Neural progenitor cell (in vitro differentiated cells): ENCODE measurements at regions not wholly inside any gene's neighbourhood (a gene's known extent, or its start where the extent isn't known, plus 50 kb on each side); places are given as distances from the start of the nearest gene placed in this dataset.
"Not testable (repeated sequence)": the region's sequence is repeated elsewhere in the genome, so short reads cannot be mapped to it uniquely, and the experiment has no call there.

Experiments used
- DNase-seq: peaks from one replicate; pipeline ENCODE4 v3.0.0-alpha.2; 2016; ENCODE audit warnings: low spot score
- H2AFZ ChIP-seq: fragments of 200-600 bp; sonication (generic); replicated peaks from 2 replicates; pipeline ENCODE4 v1.6.1; 2016; ENCODE audit warnings: antibody characterized with exemption
- H3F3A ChIP-seq: fragments of 200-600 bp; sonication (generic); 2 replicates; pipeline ENCODE4 v1.6.1; 2016; ENCODE audit warnings: antibody characterized with exemption, low read depth
- H3K27ac ChIP-seq: fragments of 200-600 bp; sonication (generic); 2 replicates; pipeline ENCODE4 v1.5.1; 2016; ENCODE audit warnings: mild to moderate bottlenecking
- H3K27me3 ChIP-seq: fragments of 200-600 bp; sonication (generic); 2 replicates; pipeline ENCODE4 v1.6.1; 2016; ENCODE audit warnings: mild to moderate bottlenecking, moderate library complexity
- H3K36me3 ChIP-seq: fragments of 200-600 bp; sonication (generic); 2 replicates; pipeline ENCODE4 v1.5.1; 2016
- H3K4me1 ChIP-seq: fragments of 200-600 bp; sonication (generic); 2 replicates; pipeline ENCODE4 v1.6.1; 2016; ENCODE audit warnings: mixed run types
- H3K4me2 ChIP-seq: fragments of 200-600 bp; sonication (generic); 2 replicates; pipeline ENCODE4 v1.6.1; 2016
- H3K4me3 ChIP-seq: fragments of 200-600 bp; sonication (generic); 2 replicates; pipeline ENCODE4 v1.5.1; 2016
- H3K79me2 ChIP-seq: fragments of 200-600 bp; sonication (generic); 2 replicates; pipeline ENCODE4 v1.6.1; 2016; ENCODE audit warnings: low read depth
- H3K9ac ChIP-seq: fragments of 200-600 bp; sonication (generic); 2 replicates; pipeline ENCODE4 v1.6.1; 2016
- H3K9me3 ChIP-seq: fragments of 200-600 bp; sonication (generic); 2 replicates; pipeline ENCODE4 v1.5.1; 2016; ENCODE audit warnings: low read depth
- H4K20me1 ChIP-seq: fragments of 200-600 bp; sonication (generic); 2 replicates; pipeline ENCODE4 v1.6.1; 2016; ENCODE audit warnings: low read depth
- H3K27ac Mint-ChIP-seq: 3 replicates; pipeline ENCODE4 v1.8.0; 2021; ENCODE audit warnings: mixed read lengths
- H3K27me3 Mint-ChIP-seq: 2 replicates; pipeline ENCODE4 v1.8.0; 2022; ENCODE audit warnings: low read depth, mild to moderate bottlenecking, inconsistent platforms, moderate library complexity, mixed read lengths; ENCODE audit not compliant: insufficient read depth
- H3K36me3 Mint-ChIP-seq: 3 replicates; pipeline ENCODE4 v1.8.0; 2021; ENCODE audit warnings: mixed read lengths
- H3K4me1 Mint-ChIP-seq: 3 replicates; pipeline ENCODE4 v1.8.0; 2021; ENCODE audit warnings: mixed read lengths
- H3K4me3 Mint-ChIP-seq: 3 replicates; pipeline ENCODE4 v1.8.0; 2021; ENCODE audit warnings: mild to moderate bottlenecking, moderate library complexity, mixed read lengths
- H3K9me3 Mint-ChIP-seq: 3 replicates; pipeline ENCODE4 v1.8.0; 2020; ENCODE audit warnings: mixed read lengths

DNA sequence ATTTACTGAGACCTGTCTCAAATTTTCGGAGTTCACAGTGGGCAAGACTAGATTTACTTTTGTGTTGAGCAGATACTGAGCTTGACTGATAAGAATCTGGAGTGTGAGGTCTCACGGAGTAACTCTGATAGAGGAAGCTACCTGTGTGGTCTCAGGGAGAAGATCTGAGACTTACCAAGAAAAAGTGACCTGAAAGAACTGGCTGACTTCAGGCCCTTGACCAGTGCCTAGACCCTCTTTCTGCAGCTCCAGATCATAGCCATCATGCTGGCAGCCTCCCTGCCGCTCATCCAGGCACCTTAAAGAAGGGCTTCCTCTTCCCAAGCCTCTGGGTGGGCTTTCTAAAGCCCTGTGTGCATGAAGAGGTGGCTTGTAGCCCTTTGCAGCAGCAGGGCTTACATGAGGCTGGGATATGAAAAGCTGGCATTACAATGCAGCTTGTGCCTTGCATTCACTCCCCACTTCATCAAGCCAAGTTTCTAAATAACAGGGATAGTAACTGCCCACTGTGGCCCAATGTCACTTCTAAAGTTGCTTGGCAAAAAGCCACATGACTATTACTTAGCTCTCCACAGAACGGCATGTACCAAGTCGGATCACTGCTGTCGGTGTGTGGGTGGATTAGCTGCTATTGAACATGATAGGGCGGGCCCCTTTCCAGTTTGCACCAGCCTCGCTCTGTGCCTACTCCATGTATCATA is 115.3 kb upstream of the NBPF26 start:
- H3K4me1 Mint-ChIP-seq, H3K27me3 Mint-ChIP-seq, H4K20me1 ChIP-seq, H2AFZ ChIP-seq, H3K27me3 ChIP-seq, H3K9me3 ChIP-seq, H3K4me1 ChIP-seq, H3K4me3 ChIP-seq, H3K36me3 Mint-ChIP-seq, H3K79me2 ChIP-seq, H3K36me3 ChIP-seq, H3K27ac Mint-ChIP-seq, H3K4me2 ChIP-seq, H3K27ac ChIP-seq, H3F3A ChIP-seq, H3K9me3 Mint-ChIP-seq, DNase-seq, H3K4me3 Mint-ChIP-seq, H3K9ac ChIP-seq: not testable (repeated sequence)

DNA sequence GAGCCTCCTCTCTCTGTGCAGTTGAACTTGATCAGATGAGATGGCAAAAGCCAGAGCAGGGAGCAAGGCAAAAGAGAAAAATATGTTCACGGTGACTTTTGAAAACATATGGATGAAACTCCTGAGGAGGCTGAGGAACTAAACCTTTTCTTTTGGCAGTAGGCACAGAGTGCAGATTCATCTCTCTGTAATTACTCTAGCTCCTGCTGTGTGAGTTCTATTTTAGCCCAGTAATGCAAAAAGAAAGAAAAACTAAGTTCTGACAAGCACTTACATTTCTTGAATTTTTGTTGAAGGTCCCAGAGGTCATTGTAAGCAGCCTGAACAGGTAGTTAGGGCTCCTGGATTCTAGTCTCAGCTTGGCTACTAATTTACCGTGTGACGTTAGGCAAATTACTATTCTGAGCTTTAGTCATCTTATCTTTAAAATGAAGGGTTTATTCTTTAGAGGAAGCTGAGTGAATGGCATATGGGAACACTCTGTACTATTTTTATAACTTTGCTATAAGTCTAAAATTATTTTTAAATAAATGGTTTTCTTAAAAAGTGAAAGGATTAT is 114.7 kb upstream of the NBPF26 start:
- H3K9ac ChIP-seq, H3K27ac Mint-ChIP-seq, H3K9me3 Mint-ChIP-seq, H3K79me2 ChIP-seq, H3K27me3 ChIP-seq, H3K27me3 Mint-ChIP-seq, H3K27ac ChIP-seq, H3K4me2 ChIP-seq, H3K36me3 ChIP-seq, H3K4me1 Mint-ChIP-seq, H3F3A ChIP-seq, H3K4me1 ChIP-seq, H3K4me3 Mint-ChIP-seq, H4K20me1 ChIP-seq, H3K4me3 ChIP-seq, H3K9me3 ChIP-seq, H2AFZ ChIP-seq, DNase-seq, H3K36me3 Mint-ChIP-seq: not testable (repeated sequence)

GRCh38 chr1:120609834-120610233 is 113.9 kb upstream of the NBPF26 start:
- not testable (repeated sequence) for H3K79me2 ChIP-seq, DNase-seq, H3K4me1 ChIP-seq, H3K9me3 Mint-ChIP-seq, H3K4me3 Mint-ChIP-seq, H3K4me1 Mint-ChIP-seq, H3K27ac Mint-ChIP-seq, H2AFZ ChIP-seq, H3K27me3 ChIP-seq, H3K4me2 ChIP-seq, H3K27ac ChIP-seq, H3K9ac ChIP-seq, H3K36me3 ChIP-seq, H3K9me3 ChIP-seq, H4K20me1 ChIP-seq, H3K4me3 ChIP-seq, H3K27me3 Mint-ChIP-seq, H3F3A ChIP-seq, H3K36me3 Mint-ChIP-seq

DNA sequence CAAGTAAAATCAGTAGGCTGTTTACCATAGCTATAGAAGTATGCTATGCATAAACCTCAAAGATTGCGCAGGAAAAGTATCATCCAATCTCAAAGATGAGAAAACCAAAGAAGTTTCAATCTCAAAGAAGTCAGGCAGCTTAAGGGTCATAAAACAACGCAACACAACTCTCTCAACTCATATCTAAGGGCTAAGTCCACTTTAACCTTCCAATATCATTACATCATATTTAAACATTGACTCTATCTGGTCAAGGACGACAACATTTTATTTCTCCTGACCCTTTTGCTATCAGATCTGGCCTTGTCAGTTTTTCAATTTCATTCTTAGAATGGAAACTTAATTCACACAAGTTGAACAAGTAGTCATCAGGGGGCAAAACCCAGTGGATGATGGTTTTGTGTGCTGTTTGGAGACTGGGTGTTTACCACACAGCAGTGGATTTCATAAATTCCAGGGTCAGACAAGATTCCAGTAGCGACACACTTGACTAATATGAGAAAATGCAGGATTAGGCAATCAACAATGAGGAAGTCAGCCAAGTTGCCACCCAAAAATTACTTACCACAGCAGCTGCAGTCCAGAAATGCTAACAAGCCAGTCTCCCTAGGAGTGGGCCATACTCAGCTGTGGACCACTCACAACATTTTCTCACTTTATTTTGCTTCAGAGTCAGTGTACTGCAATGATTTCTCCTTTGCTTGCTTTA is 108.7 kb upstream of the NBPF26 start:
- DNase-seq, H4K20me1 ChIP-seq, H3K9ac ChIP-seq, H3K4me1 Mint-ChIP-seq, H3K4me2 ChIP-seq, H3K4me1 ChIP-seq, H3K27me3 Mint-ChIP-seq, H3K27me3 ChIP-seq, H3K79me2 ChIP-seq, H3K9me3 ChIP-seq, H3K36me3 ChIP-seq, H3K4me3 ChIP-seq, H3K27ac Mint-ChIP-seq, H3K4me3 Mint-ChIP-seq, H3K36me3 Mint-ChIP-seq, H3F3A ChIP-seq, H3K9me3 Mint-ChIP-seq, H3K27ac ChIP-seq, H2AFZ ChIP-seq: not testable (repeated sequence)

DNA sequence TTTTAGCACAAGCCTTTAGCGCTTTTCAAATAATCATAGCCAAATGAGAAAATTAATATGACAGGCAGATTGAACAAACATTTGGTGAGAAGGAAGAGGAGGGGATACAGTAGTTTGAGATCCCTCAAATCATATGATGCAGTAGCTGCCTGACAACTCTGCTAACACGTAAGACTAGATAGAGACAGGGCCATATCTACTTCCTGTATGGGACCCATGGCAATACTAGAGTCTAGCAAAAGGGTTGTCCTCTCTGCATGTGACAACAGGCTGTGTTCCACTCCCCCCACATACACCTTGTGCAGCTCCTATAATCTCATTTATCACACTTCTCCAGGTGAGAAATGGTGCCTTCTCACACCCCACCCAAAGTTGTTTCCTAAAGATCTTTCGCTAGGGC is 106.3 kb upstream of the NBPF26 start:
- H3K36me3 Mint-ChIP-seq, H3K4me1 Mint-ChIP-seq, H3K4me3 ChIP-seq, H3K79me2 ChIP-seq, H3K4me1 ChIP-seq, H3K27me3 Mint-ChIP-seq, H3K4me2 ChIP-seq, H3K4me3 Mint-ChIP-seq, DNase-seq, H3K9me3 Mint-ChIP-seq, H3F3A ChIP-seq, H3K27ac ChIP-seq, H3K27ac Mint-ChIP-seq, H3K27me3 ChIP-seq, H4K20me1 ChIP-seq, H3K9ac ChIP-seq, H3K36me3 ChIP-seq, H2AFZ ChIP-seq, H3K9me3 ChIP-seq: not testable (repeated sequence)

DNA sequence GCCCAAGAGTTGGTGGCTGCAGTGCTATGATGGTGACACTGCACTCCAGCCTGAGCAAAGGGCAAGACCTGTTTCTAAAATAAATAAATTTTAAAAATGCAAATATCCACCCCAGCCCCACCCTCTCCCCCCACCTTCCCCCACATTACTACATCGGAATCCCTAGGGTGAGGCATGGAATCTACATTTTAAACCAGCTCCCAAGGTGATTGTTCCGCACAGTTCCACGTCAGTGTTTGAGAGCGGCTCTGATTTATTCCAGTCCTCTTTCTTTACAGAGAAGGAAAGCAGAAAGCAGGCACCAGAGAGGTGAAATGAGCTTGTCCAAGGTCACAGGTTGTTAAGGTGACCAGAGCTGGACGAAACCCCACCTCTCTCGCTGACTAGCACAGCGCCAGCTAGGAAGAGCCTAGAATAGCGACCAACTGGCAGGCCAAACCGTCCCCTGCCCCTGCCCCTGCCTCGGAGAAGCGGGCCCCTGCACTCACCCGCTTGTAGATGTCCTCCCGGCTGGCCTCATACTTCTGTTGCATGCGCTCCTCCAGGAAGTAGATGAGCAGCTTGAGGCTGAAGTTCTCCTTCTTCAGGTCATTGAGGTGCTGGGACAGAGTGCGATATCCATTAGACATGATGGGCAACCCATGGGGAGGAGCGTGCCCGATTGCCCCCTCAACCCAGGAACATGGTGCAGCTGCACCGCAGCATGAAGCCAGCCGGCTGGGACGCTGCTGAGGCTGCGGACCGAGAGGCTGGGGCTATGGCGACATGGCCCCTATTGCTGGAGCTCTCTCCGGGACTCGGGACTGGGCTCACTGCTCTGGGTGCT is 103.7 kb upstream of the NBPF26 start:
- H3K27me3 Mint-ChIP-seq, H3K4me2 ChIP-seq, H3K4me3 Mint-ChIP-seq, DNase-seq, H3K4me3 ChIP-seq, H4K20me1 ChIP-seq, H3K27ac ChIP-seq, H3K27me3 ChIP-seq, H3K4me1 ChIP-seq, H3K9ac ChIP-seq, H3K9me3 Mint-ChIP-seq, H3F3A ChIP-seq, H3K36me3 ChIP-seq, H3K79me2 ChIP-seq, H3K9me3 ChIP-seq, H2AFZ ChIP-seq, H3K27ac Mint-ChIP-seq, H3K4me1 Mint-ChIP-seq, H3K36me3 Mint-ChIP-seq: not testable (repeated sequence)

DNA sequence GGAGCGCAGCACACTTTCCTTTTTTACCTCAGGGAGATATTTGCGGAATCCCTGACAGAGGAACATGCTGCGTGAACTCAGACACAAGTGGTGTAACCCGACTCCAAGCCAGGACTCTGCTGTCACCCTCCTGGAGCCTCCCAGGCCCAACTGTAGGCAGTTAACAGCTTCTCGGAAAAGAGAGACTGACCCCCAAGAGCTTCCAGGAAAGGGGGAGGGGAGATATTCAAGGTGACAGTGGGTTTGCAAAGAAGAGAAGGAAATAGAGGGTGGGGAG is 103.1 kb upstream of the NBPF26 start:
- H3K36me3 Mint-ChIP-seq, H3K9ac ChIP-seq, H3K4me3 Mint-ChIP-seq, H3K27me3 Mint-ChIP-seq, H3K27ac ChIP-seq, H2AFZ ChIP-seq, H3K9me3 Mint-ChIP-seq, DNase-seq, H3K9me3 ChIP-seq, H3K4me3 ChIP-seq, H3K36me3 ChIP-seq, H3K27me3 ChIP-seq, H3K4me2 ChIP-seq, H4K20me1 ChIP-seq, H3F3A ChIP-seq, H3K4me1 ChIP-seq, H3K4me1 Mint-ChIP-seq, H3K27ac Mint-ChIP-seq, H3K79me2 ChIP-seq: not testable (repeated sequence)

DNA sequence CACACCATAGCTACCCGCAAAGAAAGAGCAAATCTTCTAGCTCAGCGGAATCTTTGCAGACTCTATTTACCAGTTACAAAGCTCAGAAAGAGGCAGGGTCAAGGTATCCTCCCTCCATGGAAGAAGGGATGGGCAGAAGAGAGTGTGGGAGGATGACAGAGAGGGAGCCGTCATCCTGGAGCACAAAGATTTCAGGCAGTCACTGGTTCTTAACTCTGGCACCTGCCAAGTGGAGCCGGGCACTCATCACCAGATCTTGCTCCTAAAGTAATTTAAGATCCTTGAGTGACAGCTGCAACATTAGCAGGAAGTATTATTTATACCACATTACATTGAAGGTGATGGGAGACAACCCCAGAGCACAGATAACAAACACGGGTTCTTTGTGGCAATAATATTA is 102.5 kb upstream of the NBPF26 start:
- not testable (repeated sequence) for H3K9me3 Mint-ChIP-seq, H3K9me3 ChIP-seq, H3K27me3 ChIP-seq, H3K36me3 ChIP-seq, H3K27ac Mint-ChIP-seq, H2AFZ ChIP-seq, H3K4me1 Mint-ChIP-seq, H3K4me3 Mint-ChIP-seq, H3K4me3 ChIP-seq, H4K20me1 ChIP-seq, H3F3A ChIP-seq, H3K27ac ChIP-seq, H3K79me2 ChIP-seq, H3K36me3 Mint-ChIP-seq, H3K4me1 ChIP-seq, H3K4me2 ChIP-seq, H3K27me3 Mint-ChIP-seq, H3K9ac ChIP-seq, DNase-seq
